IMR-90 (cell line): ENCODE measurements at regions not wholly inside any gene's neighbourhood (a gene's known extent, or its start where the extent isn't known, plus 50 kb on each side); places are given as distances from the start of the nearest gene placed in this dataset.

Experiments used
- ATAC-seq: fragments of 200-7000 bp; cut with Tn5 transposase; 2 replicates; pipeline ENCODE4 v1.9.1; 2020; ENCODE audit warnings: low read depth, mild to moderate bottlenecking, moderate library complexity
- BruUV-seq: library from RNA; stranded (reverse); fragments of 400-500 nt; replicated peaks from 2 replicates; lab custom pipeline; 2021; lab: Mats Ljungman, UMichigan
- CTCF ChIA-PET: fragments of 300-600 bp; formaldehyde crosslinking; extraction: SDS; loops from one replicate; lab custom pipeline; 2021; ENCODE audit warnings: antibody characterized with exemption; lab: Yijun Ruan, JAX
- POLR2A ChIA-PET: fragments of 300-600 bp; sonication (Branson Sonifier 250); formaldehyde crosslinking; loops from one replicate; lab custom pipeline; 2022; ENCODE audit warnings: antibody characterized with exemption; ENCODE audit not compliant: unreplicated experiment; lab: Charles Lee
- DNase-seq: peaks from one replicate; pipeline ENCODE4 v3.0.0; 2013
- H2AFZ ChIP-seq: replicated peaks from 2 replicates; pipeline ENCODE3; 2013; ENCODE audit warnings: low read length, mild to moderate bottlenecking; ENCODE audit not compliant: poor library complexity
- H2AK5ac ChIP-seq: 2 replicates; pipeline ENCODE4 v1.6.1; 2013; ENCODE audit warnings: low read depth, low read length, inconsistent platforms
- H2AK9ac ChIP-seq: replicated peaks from 2 replicates; pipeline ENCODE3; 2013; ENCODE audit warnings: mild to moderate bottlenecking, low read depth, low read length, moderate library complexity; ENCODE audit not compliant: poor library complexity
- H2BK120ac ChIP-seq: 2 replicates; pipeline ENCODE4 v1.6.1; 2013; ENCODE audit warnings: low read depth, low read length, inconsistent platforms
- H2BK15ac ChIP-seq: 3 replicates; pipeline ENCODE4 v1.6.1; 2013; ENCODE audit warnings: low read depth, low read length, inconsistent platforms
- H2BK20ac ChIP-seq: 2 replicates; pipeline ENCODE4 v1.6.1; 2013; ENCODE audit warnings: low read depth, mild to moderate bottlenecking, inconsistent platforms, low read length, moderate library complexity
- H2BK5ac ChIP-seq: 2 replicates; pipeline ENCODE4 v1.6.1; 2013; ENCODE audit warnings: mild to moderate bottlenecking, low read depth, low read length, inconsistent platforms; ENCODE audit not compliant: poor library complexity, severe bottlenecking
- H3K14ac ChIP-seq: replicated peaks from 2 replicates; pipeline ENCODE4 v1.6.1; 2013; ENCODE audit warnings: low read depth, low read length, inconsistent platforms
- H3K18ac ChIP-seq: 2 replicates; pipeline ENCODE4 v1.6.1; 2013; ENCODE audit warnings: low read depth, low read length, control low read depth
- H3K23ac ChIP-seq: 2 replicates; pipeline ENCODE4 v1.6.1; 2013; ENCODE audit warnings: low read depth, low read length, inconsistent platforms
- H3K27ac ChIP-seq: 2 replicates; pipeline ENCODE4 v1.5.1; 2013; ENCODE audit warnings: mild to moderate bottlenecking, control low read depth, low read length; ENCODE audit not compliant: insufficient read depth
- H3K27me3 ChIP-seq: 2 replicates; pipeline ENCODE4 v1.6.1; 2013; ENCODE audit warnings: low read length; ENCODE audit not compliant: control insufficient read depth, insufficient read depth
- H3K36me3 ChIP-seq: 2 replicates; pipeline ENCODE4 v1.6.1; 2013; ENCODE audit warnings: low read length, mixed read lengths; ENCODE audit not compliant: control insufficient read depth, insufficient read depth
- H3K4ac ChIP-seq: 2 replicates; pipeline ENCODE4 v1.6.1; 2013; ENCODE audit warnings: low read depth, low read length, inconsistent platforms
- H3K4me1 ChIP-seq: 2 replicates; pipeline ENCODE4 v1.6.1; 2013; ENCODE audit warnings: low read length, mixed read lengths; ENCODE audit not compliant: control insufficient read depth, insufficient read depth
- H3K4me2 ChIP-seq: 2 replicates; pipeline ENCODE4 v1.6.1; 2013; ENCODE audit warnings: low read depth, mild to moderate bottlenecking, control low read depth, low read length, moderate library complexity
- H3K4me3 ChIP-seq: 2 replicates; pipeline ENCODE4 v1.5.1; 2013; ENCODE audit warnings: low read depth, mild to moderate bottlenecking, control low read depth, low read length, moderate library complexity; ENCODE audit not compliant: insufficient read depth
- H3K56ac ChIP-seq: 2 replicates; pipeline ENCODE4 v1.6.1; 2013; ENCODE audit warnings: low read length, inconsistent platforms; ENCODE audit not compliant: insufficient read depth; ENCODE audit errors: extremely low read depth
- H3K79me1 ChIP-seq, 2 experiments: 2 replicates each; pipeline ENCODE4 v1.6.1; 2013; ENCODE audit warnings: low read length in 2 of 2, inconsistent platforms in 1 of 2, low read depth in 1 of 2
- H3K9ac ChIP-seq: 2 replicates; pipeline ENCODE4 v1.6.1; 2013; ENCODE audit warnings: low read depth, low read length, control low read depth
- H3K9me1 ChIP-seq: 2 replicates; pipeline ENCODE4 v1.6.1; 2013; ENCODE audit warnings: low read length, inconsistent platforms; ENCODE audit not compliant: insufficient read depth
- H3K9me3 ChIP-seq: 2 replicates; pipeline ENCODE4 v1.6.1; 2013; ENCODE audit warnings: low read length; ENCODE audit not compliant: control insufficient read depth, insufficient read depth
- H4K20me1 ChIP-seq: 2 replicates; pipeline ENCODE4 v1.6.1; 2013; ENCODE audit warnings: low read length, inconsistent platforms; ENCODE audit not compliant: insufficient read depth
- H4K5ac ChIP-seq: 2 replicates; pipeline ENCODE4 v1.6.1; 2013; ENCODE audit warnings: mild to moderate bottlenecking, low read depth, low read length, control low read depth
- H4K8ac ChIP-seq, 2 experiments: 2 replicates each; pipeline ENCODE4 v1.6.1; 2013; ENCODE audit warnings: low read depth in 2 of 2, low read length in 2 of 2, control low read depth in 1 of 2, inconsistent platforms in 1 of 2
- H4K91ac ChIP-seq: 2 replicates; pipeline ENCODE4 v1.6.1; 2013; ENCODE audit warnings: low read depth, low read length, inconsistent platforms; ENCODE audit not compliant: insufficient read depth
- BHLHE40 ChIP-seq: fragments of 150-350 bp; IDR thresholded peaks from 2 replicates; pipeline ENCODE4 v1.6.1; 2016; ENCODE audit warnings: mild to moderate bottlenecking, low read depth, low read length
- CEBPB ChIP-seq: IDR thresholded peaks from 2 replicates; pipeline ENCODE4 v1.6.1; 2012; ENCODE audit warnings: low read depth, low read length, improper control_type of control experiment
- CHD1 ChIP-seq: IDR thresholded peaks from 2 replicates; pipeline ENCODE4 v1.6.1; 2012; ENCODE audit warnings: low read depth, low read length, improper control_type of control experiment
- ELK1 ChIP-seq: fragments of 150-350 bp; IDR thresholded peaks from 2 replicates; pipeline ENCODE4 v1.6.1; 2016; ENCODE audit warnings: low read depth, mild to moderate bottlenecking, low read length, moderate library complexity, borderline replicate concordance
- FOS ChIP-seq: fragments of 150-350 bp; IDR thresholded peaks from 2 replicates; pipeline ENCODE4 v1.6.1; 2016; ENCODE audit warnings: low read depth, low read length
- MAFK ChIP-seq: IDR thresholded peaks from 2 replicates; pipeline ENCODE4 v1.6.1; 2012; ENCODE audit warnings: low read depth, low read length, improper control_type of control experiment
- MAZ ChIP-seq: IDR thresholded peaks from 2 replicates; pipeline ENCODE4 v1.6.1; 2012; ENCODE audit warnings: low read depth, mild to moderate bottlenecking, low read length, improper control_type of control experiment, moderate library complexity, borderline replicate concordance
- MXI1 ChIP-seq: IDR thresholded peaks from 2 replicates; pipeline ENCODE4 v1.6.1; 2012; ENCODE audit warnings: low read depth, mild to moderate bottlenecking, low read length, moderate library complexity, borderline replicate concordance
- NFE2L2 ChIP-seq: fragments of 150-350 bp; IDR thresholded peaks from 2 replicates; pipeline ENCODE4 v1.6.1; 2016; ENCODE audit warnings: low read depth, mild to moderate bottlenecking, low read length
- POLR2A ChIP-seq: IDR thresholded peaks from 2 replicates; pipeline ENCODE4 v1.6.1; 2012; ENCODE audit warnings: mild to moderate bottlenecking, low read depth, low read length
- RAD21 ChIP-seq: IDR thresholded peaks from 2 replicates; pipeline ENCODE4 v1.6.1; 2012; ENCODE audit warnings: low read length, improper control_type of control experiment
- RCOR1 ChIP-seq: IDR thresholded peaks from 2 replicates; pipeline ENCODE4 v1.6.1; 2012; ENCODE audit warnings: mild to moderate bottlenecking, low read length, improper control_type of control experiment; ENCODE audit not compliant: insufficient replicate concordance
- RFX5 ChIP-seq: IDR thresholded peaks from 2 replicates; pipeline ENCODE4 v1.8.0; 2012; ENCODE audit warnings: low read depth, mild to moderate bottlenecking, low read length, moderate library complexity
- SMC3 ChIP-seq: fragments of 150-350 bp; IDR thresholded peaks from 2 replicates; pipeline ENCODE4 v1.6.1; 2016; ENCODE audit warnings: low read depth, mild to moderate bottlenecking, antibody characterized with exemption, low read length, moderate library complexity
- USF2 ChIP-seq: fragments of 150-350 bp; IDR thresholded peaks from 2 replicates; pipeline ENCODE4 v1.6.1; 2017; ENCODE audit warnings: mild to moderate bottlenecking, antibody characterized with exemption, low read length, low read depth
- WGBS, 2 experiments: methylation state at CpG; one replicate each; pipeline versions ENCODE4 v1.1.5 to v1.1.7; 2013; ENCODE audit warnings: missing lambda C conversion rate in 2 of 2; ENCODE audit not compliant: insufficient read length in 1 of 2; ENCODE audit errors: extremely low coverage in 2 of 2; 5-methylcytosine and 5-hydroxymethylcytosine counted together
- dilution Hi-C: fragments of 300-500 bp; cut with HindIII; formaldehyde crosslinking; loops from one replicate; pipeline ENCODE4 v1.14.3; 2018; ENCODE audit warnings: low sequenced_read_pairs; ENCODE audit not compliant: unreplicated experiment
- in situ Hi-C: fragments of 300-500 bp; cut with MboI; formaldehyde crosslinking; loops from 3 replicates; pipeline ENCODE4 v1.14.3; 2019; ENCODE audit warnings: low sequenced_read_pairs, inconsistent platforms, mixed read lengths
- intact Hi-C: fragments of 100-400 bp; cut with micrococcal nuclease; formaldehyde crosslinking; loops from 2 replicates; pipeline ENCODE4 v1.10.0; 2022
- TF ChIP-seq, protein P1 (sequence below): conservative IDR thresholded peaks from 2 replicates; pipeline ENCODE4 v1.5.1; 2012; ENCODE audit warnings: mild to moderate bottlenecking, low read depth, low read length, improper control_type of control experiment

DNA sequence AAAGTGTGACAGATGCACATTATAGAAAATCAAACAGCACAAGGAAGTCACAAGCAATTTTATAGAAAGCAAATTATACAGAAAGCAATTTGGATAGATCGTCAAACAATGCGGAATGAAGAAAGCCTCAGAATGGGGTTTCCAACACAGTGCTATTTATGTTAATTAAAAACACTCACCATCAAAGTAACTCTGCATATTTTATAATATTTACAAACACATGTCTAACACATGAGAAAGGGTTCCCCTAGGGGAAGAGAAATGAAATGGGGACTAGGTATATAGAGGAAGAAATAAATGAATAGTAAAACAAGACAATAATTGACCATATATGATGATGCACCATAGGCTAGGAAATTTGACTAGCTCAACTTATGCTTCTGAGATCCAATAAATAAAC, 171.2 kb upstream of the XYLT1 start:
- Histone ChIP-seq H3K27me3 (no peaks in the 10 kb centered on the region), H3K4me2 (no peak overlapping the region), H4K8ac (no peak overlapping the region), H3K14ac (no peak overlapping the region), H3K79me1 (no peaks in the 10 kb centered on the region), H3K4me3 (no peak overlapping the region), H4K91ac (no peak overlapping the region), H3K9ac (no peak overlapping the region), H3K9me1 (no peaks in the 10 kb centered on the region), H2AK5ac (no peak overlapping the region), H2AK9ac (no peak overlapping the region), H3K4ac (no peak overlapping the region), H3K27ac (no peak overlapping the region), H3K56ac (no peak overlapping the region), H2AFZ (no peak overlapping the region), H3K23ac (no peak overlapping the region), H3K9me3 (no peaks in the 10 kb centered on the region), H3K36me3 (no peaks in the 10 kb centered on the region), H2BK20ac (no peak overlapping the region), H3K4me1 (no peaks in the 10 kb centered on the region), H4K5ac (no peak overlapping the region), H2BK5ac (no peak overlapping the region), H2BK15ac (no peak overlapping the region), H4K20me1 (no peaks in the 10 kb centered on the region), H2BK120ac (no peak overlapping the region), H3K18ac (no peak overlapping the region)
- no TSS peak for BruUV-seq
- ATAC-seq, result no peak
- in situ Hi-C loops (no loop called here), intact Hi-C loops (no loop called here), dilution Hi-C loops (no loop called here)
- WGBS, 2 experiments, result no CpG with 5 or more reads among the region's 2 CpGs
- ChIA-PET CTCF (no interaction called here), POLR2A (no interaction called here)
- no peak for TF ChIP-seq RFX5
- no peak for TF ChIP-seq BHLHE40
- TF ChIP-seq RCOR1, result no peak
- TF ChIP-seq, protein P1, sequence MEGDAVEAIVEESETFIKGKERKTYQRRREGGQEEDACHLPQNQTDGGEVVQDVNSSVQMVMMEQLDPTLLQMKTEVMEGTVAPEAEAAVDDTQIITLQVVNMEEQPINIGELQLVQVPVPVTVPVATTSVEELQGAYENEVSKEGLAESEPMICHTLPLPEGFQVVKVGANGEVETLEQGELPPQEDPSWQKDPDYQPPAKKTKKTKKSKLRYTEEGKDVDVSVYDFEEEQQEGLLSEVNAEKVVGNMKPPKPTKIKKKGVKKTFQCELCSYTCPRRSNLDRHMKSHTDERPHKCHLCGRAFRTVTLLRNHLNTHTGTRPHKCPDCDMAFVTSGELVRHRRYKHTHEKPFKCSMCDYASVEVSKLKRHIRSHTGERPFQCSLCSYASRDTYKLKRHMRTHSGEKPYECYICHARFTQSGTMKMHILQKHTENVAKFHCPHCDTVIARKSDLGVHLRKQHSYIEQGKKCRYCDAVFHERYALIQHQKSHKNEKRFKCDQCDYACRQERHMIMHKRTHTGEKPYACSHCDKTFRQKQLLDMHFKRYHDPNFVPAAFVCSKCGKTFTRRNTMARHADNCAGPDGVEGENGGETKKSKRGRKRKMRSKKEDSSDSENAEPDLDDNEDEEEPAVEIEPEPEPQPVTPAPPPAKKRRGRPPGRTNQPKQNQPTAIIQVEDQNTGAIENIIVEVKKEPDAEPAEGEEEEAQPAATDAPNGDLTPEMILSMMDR, result no peak
- no peak for TF ChIP-seq NFE2L2
- TF ChIP-seq MAFK, result no peak
- TF ChIP-seq RAD21, result no peak
- no peak for TF ChIP-seq FOS
- no peak for TF ChIP-seq POLR2A
- TF ChIP-seq USF2, result no peak
- TF ChIP-seq MXI1, result no peak
- no peak for TF ChIP-seq CEBPB
- TF ChIP-seq SMC3, result no peak
- TF ChIP-seq ELK1, result no peak
- no peak for TF ChIP-seq CHD1
- TF ChIP-seq MAZ, result no peak
- no peak for DNase-seq
